Endothelial cell of umbilical vein (primary cell): ENCODE measurements at regions not wholly inside any gene's neighbourhood (a gene's known extent, or its start where the extent isn't known, plus 50 kb on each side); places are given as distances from the start of the nearest gene placed in this dataset.

Source experiments
- CTCF ChIP-seq, 2 donors: IDR thresholded peaks; 1 replicate in 1 of 2; 2 replicates in 1 of 2; pipeline ENCODE4 v1.5.1; 2011; ENCODE audit warnings: low read length in 2 of 2, mild to moderate bottlenecking in 2 of 2, moderate library complexity in 2 of 2, control low read depth in 1 of 2, inconsistent platforms in 1 of 2, low read depth in 1 of 2; ENCODE audit not compliant: insufficient read depth in 1 of 2; ENCODE audit errors: extremely low read depth in 1 of 2
- EZH2 ChIP-seq: IDR thresholded peaks from 2 replicates; pipeline ENCODE4 v1.6.1; 2012; ENCODE audit warnings: borderline replicate concordance, low read depth, mild to moderate bottlenecking, moderate library complexity, low read length, inconsistent platforms; ENCODE audit not compliant: severe bottlenecking
- MAX ChIP-seq: IDR thresholded peaks from 2 replicates; pipeline ENCODE4 v1.6.1; 2011; ENCODE audit not compliant: insufficient read depth, insufficient read length
- POLR2A ChIP-seq: IDR thresholded peaks from 2 replicates; pipeline ENCODE4 v1.6.1; 2012; ENCODE audit warnings: low read depth, mild to moderate bottlenecking, control low read depth, low read length

- TF ChIP-seq CTCF (IDR thresholded peaks at IDR 0.05; ENCODE audit: extremely low read depth in 1 of 2, insufficient read depth in 1 of 2, low read depth in 1 of 2, low read length in 2 of 2): no peak
- TF ChIP-seq MAX: no peak
- no peak for TF ChIP-seq POLR2A
- TF ChIP-seq EZH2: no peak
Measured at GRCh38 chr1:239799617-239800016, 292.1 kb upstream of the FMN2 start.
